ENCODE measurements at regions not wholly inside any gene's neighbourhood (a gene's known extent, or its start where the extent isn't known, plus 50 kb on each side); places are given as distances from the start of the nearest gene placed in this dataset.
A peak's percentile ranks its signal among the peaks of the same experiment; 100 is the strongest.
"Not testable (repeated sequence)": the region's sequence is repeated elsewhere in the genome, so short reads cannot be mapped to it uniquely, and the experiment has no call there.

DNA sequence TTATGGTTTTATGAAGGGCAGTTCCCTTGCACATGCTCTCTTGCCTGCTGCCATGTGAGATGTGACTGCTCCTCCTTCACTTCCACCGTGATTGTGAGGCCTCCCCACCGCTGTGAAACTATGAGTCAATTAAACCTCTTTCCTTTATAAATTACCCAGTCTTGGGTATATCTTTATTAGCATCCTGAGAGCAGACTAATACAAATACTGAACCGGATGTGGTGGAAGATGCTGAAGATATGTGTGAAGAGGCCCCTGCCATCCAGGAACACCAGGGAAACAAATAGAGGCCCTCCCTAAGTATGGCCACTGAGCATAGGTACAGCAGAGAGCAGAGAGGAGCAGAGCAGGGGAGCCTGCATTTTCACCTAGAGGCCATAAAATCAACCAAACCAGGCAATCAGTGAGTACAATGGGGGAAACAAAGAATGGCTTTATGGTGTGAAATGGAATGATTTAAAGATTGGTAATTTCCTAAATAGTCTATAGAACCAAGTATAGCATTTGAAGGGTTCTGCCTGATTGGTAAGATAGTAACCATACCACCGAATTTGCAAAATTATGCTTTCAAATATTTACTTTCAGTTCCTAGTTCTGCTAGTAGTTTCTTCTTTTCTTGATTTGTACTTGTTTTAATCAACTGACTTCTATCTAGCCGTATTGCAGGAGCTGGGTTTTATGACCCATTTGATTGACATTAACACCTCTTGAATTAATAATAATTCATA is 421.6 kb downstream of the IRX1 start:
- no peak for DNase-seq

DNA sequence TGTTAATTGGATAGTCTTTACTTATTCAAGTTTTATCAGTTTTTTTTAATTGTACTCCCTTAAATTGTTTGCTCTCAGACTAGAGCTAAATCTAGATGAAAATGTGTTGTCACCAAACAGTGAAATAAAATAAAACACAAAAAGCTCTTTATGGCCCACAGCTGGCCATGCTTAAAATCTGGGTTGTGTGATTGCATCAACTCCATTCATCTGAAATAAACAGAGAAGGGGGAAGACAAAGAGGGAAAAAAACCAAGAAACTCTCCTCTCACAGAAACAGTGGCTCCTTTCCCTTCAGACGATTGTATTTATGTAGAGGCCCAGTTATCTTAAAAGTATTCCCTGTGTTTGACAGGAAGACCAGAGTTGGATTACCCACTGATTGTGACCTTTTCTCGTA is 422.4 kb downstream of the IRX1 start:
- no peak for DNase-seq

DNA sequence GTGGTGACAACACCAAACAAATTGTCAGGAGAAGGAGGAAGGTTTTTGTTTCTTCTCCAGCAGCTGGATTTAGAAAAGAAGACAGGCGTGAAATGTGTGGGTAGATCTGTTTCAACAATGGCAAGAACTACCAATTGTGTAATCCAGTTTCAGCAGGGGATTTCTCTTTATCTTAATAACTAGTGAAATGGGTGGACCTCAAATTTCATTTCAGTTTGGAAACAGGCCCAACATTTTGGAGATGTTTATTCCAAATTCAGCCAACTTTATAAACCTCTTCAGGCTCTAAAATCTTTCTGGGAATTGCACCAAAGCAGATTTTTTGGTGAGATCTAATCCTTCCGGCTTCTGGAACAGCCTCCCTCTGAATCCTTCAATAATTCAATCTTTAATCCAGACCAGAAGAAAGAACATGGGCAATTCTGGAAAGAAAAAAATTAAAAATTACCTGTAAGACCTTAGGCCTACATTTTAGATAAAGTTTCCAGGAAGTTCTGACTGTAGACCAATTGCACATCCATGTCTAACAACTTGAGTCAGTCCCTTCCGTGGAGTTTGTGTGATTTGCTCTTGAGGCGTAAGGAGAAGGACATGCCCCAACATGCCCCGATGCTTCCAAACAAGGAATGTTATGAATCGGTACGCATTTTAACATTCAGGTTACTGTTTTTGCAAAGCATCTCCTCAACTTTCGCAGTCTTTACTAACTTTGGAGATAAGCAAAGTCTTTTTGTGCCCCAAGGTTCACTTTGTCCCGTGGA is 423.6 kb downstream of the IRX1 start:
- no peak for DNase-seq

DNA sequence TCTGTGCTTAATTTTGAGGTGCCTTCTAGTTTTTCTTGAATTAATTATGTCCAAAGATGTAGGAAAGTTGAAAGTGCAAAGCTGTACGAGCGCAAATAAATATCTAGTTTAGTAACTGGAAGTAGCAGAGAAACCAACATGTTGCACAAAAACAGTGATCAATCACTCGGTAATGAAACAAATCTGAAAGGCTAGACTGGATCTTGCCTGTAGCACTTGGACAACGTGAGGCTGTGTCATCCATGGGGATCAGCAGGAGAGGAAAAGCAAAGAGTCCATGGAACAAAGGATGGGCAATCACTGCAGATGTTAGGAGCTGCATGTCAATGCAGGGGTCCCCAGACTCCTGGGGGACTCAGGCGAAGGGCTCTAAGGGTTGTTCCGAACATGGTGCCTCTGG is 424.2 kb downstream of the IRX1 start:
- DNase-seq = no peak

DNA sequence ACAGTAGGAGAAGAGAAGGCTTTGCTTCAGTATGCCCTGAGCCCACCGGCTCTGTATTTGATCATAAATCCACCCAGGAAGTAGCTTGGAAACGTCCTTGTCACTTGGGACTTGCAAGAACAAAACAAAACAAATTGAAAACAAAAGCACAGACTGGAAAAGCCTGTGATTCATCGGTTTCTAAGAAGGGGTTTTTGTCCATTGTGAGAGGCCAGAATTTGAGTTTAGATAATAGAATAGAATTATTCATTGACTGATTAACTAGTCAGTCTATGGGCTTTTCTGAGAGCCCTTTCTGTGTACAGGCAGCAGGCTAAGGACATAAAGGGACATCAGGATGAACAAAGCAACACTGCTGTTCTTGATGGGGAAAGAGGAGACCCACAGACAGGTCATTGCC is 424.8 kb downstream of the IRX1 start:
- peak in 2 of 56 donors; percentile 6 to 36 for DNase-seq

DNA sequence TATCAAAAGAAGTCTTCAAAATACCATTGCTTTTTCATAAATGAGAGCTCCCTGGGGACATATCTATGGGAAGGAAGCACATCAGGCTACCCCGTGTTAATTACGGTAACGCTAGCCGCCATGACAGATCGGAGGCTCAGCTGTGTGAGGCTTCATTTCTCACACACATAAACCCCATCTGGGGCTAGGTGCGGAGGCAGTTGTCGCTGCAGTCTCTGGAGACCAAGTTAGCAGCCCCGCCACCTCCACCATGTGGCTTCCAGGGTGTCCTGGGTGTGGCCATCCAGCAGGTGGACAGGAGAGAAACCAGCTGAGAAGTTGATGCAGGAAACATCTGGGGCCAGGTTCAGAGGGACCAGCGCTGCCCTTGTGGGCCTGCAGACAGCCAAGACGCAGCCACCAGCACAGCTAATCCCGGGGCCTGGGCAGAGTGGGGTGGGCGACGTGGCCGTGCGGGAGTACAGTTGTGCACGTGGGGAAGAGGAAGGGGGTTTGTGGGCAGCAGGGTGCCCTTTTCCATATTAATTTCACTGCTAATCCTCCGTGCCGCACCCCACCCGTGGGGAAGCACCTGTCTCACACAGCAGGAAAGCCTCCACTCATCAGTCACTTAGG is 426.5 kb downstream of the IRX1 start:
- no peak for DNase-seq

DNA sequence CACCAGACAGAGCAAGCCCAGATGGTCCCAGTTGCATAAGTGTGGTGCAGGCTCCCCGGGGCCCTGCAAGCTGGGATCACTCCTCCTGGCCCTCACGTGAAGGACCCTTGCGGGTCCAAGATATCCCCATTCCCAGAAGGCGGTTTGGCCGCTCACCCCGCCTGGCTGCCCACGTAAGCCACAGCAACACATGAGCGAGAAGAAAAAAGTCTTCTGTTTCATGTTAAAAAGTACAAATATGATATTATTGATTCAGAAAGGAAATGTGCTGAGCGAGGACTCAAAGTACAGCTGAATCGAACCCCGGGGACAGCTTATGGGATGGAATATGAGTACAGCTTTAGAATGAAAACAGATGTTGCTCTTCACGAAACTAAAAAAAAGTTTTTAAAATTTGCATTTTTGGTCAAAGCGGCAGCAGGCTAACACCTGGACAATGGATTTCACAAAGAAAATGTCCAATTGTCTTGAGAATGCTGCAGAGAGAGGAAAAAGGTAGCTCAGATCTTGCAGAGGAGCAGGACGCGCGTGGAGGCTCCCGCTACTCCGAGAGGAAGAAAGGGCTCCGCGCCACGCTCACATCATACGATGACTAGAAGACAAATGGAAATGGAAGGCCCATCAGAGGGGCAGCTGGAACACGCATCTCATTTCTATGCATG is 427.6 kb downstream of the IRX1 start:
- no peak for DNase-seq

DNA sequence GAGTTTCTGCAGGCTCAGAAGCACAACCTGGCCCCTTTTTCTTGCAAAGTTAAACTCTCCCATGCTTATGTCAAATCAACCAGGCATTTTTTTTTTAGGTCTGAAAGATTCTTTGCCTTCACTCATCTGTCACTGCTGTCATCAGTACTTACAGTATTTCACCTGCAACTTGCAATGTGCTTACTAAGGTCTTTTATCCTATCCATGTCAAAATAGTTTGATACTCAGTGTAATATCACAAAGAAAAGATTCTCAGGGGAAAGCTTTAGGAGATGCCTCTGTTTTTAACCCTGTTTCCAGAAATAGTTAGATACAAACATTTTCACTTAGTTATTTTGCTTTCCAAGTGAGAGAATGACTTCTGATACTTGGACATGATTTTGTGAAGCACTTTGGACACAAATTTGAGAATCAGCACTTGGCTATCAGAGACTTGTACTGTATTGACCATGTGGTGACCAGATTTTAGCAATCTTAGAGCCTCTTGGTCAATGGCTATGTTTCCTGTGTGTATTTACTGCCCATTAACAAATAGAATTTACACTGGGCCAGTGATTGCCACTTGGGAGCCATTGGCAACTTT is 428.2 kb downstream of the IRX1 start:
- DNase-seq = no peak

DNA sequence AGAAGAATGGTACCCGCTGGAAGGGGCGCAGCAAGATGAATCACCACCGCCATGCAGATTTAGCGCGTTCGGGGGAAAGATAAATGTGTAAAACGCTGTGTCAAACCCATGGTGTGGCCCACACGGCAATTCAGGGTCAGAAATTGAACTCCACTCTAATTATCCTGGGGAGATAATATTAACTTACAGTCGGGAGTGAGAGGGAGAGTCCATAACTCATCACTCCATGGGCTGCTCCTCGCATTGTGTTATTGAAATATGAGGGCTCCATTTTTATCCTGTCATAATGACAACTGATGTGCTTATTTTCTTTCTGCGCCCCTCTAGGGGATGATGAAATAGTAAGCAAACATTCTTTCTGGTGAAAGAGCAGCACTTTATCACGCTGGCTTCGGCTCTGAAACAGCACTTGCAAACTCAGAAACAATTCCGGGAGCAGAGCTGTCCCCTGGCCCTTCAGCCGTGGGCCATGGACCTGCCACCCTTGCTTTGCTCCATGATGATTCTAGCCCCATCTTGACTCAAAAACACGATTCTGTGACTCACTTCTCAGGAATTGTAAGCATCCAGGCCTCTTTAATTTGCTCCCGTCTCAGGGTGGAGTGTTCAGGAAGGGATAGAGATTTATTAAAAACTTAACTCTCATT is 431.6 kb downstream of the IRX1 start:
- DNase-seq = no peak

DNA sequence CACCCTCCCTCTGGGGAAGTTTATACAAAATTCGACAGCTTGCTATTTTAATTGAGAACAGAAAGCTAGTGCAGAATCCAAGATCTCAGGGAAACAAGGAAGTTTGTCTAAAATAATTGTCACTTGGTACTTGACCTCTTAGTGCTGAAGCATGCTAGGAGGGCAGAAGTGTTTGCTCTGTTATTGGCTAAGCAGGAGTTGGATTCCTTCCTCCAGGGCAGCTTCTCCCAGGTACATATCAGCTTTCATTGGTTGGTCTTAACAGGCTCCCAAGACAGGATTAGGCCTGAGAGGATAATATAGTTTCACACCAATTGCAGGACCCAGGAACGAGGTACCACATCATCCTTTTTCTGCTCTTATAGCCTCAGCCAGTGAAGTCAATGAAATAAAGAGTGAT is 432.8 kb downstream of the IRX1 start:
- no peak for DNase-seq

DNA sequence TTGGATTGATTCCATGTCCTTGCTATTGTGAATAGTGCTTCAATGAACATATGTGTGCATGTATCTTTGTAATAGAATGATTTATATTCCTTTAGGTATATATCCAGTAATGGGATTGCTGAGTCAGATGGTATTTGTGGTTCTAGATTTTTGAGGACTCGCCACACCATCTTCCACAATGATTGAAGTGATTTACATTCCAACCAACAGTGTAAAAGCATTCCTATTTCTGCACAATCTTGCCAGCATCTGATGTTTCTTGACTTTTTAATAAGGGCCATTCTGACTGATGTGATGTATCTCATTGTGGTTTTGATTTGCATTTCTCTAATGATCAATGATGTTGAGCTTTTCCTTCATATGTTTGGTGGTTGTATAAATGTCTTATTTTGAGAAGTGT is 437.9 kb downstream of the IRX1 start:
- DNase-seq = not testable (repeated sequence)

DNA sequence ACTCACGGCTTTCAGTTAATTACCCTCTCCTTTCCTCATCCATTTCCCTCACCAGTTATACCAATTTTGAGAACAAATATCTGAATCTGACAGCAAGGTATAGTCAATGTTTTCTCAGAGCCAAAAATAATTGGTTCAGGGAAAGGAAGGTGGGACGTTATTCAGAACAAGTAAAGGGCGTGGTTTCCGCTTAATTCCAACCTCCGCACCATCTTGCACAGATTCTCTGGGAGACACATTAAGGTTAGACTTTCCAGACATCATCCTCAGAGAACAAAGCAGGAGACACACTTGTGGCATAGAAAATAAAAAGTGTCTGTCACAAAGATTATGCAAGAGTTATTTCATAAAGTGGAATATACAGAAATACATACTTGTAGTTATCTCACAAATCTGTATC is 441.2 kb downstream of the IRX1 start:
- DNase-seq = no peak

DNA sequence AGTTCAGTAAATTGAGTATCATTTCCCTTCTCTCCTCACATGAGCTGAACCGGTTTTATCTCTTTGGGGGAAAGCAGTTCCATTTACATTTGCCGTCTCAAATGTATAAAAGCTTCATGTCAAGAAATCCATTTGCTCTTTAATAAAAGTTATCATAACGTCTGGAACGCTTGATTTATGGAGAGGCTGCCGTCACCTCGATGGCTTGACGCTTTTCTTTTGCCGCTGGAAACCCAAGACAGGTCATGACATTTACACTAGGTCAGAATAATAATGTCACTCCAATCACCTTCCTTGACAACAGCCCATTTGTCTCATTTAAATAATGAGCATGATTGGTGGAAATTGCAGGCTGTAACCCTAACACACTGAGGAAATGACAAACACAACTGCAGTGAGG is 443.4 kb downstream of the IRX1 start:
- DNase-seq = no peak

DNA sequence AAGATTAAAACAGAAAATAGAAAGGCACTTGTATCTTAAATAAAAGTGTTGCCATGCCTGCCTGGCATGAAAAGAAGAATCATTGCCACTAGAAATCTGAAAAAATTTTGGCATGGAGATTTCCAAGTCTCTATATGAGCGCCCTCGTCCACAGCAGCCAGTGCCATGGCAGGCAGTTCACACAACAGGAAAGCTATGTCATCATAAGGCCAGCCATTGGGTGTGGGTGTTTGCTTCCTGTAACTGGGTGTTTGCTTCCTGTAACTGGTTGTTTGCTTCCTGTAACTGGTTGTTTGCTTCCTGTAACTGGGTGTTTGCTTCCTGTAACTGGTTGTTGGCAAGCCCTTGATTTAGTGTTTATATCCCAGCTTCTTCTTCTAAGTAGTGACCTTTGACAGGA is 446.7 kb downstream of the IRX1 start:
- DNase-seq = no peak

DNA sequence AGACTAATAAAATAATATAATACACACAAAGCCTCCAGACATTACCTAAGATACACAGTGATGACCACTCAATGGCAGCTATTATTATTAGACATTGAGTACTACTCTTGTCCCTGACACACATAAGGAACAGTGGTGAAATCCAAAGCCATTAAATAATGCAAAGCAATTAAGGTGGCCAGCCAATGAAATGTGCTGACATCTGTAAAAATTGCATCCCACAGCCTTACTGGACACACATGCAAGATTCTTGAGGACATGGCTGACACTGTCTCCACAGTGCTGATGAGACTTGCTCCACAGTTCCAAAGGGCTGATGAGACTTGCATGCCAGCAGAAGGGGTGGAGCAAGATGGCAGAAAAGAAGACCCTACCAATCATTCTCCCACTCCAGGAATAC is 447.5 kb downstream of the IRX1 start:
- DNase-seq = no peak

DNA sequence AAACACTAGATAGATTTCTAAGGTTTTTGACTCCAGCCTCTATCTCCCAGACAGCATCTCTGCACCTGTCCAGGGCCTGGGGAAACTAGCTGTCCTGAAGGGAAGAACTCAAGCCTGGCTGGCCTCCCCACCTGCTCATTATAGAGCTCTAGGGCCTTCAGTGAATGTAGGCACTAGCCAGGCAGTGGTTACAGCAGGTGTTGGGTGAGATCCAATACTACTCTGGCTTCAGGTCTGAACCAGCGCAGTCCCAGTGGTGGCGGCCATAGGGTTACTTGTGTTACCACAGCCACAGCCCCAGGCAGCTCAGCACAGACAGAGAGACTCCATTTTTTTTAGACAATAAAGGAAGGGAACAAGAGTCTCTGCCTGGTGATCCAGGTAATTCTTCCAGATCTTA is 449.2 kb downstream of the IRX1 start:
- no peak for DNase-seq

DNA sequence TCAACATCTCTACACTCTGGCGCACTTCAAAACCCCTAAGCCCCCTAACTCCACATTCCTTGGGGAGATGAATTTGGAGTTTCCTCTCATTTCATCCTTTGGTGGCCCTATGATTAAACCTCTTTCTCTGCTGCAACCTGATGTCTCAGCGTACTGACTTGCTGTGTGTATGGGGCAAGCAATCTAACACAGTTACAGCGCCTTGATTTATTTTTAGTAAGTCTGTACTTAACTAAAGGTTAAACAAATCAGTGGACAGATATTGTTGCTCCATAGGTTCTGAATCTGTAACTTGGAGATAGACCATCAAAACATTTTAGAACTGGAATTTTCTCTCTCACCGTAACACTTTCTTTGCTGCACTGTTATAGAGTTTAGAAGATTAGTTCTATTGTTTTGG is 452.8 kb downstream of the IRX1 start:
- no peak for DNase-seq

DNA sequence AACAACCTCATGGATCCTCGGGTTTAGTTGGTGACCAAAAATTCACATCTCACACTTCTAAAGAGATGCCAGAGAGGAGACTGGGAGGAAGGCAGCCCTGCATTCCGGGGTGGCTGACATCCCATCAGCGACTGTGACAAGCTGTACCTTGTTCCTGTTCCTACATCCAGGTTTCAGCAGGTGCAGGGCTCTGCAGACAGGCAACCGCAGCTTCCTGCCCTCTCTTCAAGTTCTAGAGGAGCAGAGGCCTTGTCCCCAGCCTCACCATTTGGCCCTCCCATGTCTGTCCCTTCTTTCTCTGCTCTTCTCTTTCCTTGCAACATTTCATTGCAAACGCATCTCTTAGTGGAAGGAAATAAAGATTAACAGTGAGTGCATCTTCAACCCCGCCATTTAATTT is 454.6 kb downstream of the IRX1 start:
- DNase-seq = no peak

DNA sequence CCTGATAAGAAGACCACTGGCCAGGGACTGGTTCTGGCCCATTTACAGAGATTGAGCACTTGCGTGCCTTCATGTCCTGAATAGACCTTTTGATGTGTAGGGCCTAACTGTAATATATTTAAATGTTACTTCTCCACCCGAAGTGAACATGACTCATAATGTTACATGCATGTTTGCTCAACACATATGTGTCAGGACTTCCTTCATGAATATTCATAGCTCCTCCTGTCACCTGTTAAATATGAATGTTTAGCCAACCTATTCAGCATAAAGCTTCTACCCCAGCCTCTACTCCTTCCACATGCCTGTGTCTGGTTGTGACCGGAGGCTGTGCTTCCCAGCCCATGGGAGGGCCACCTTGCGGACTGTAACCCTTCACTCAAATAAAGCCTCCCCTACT is 457.5 kb downstream of the IRX1 start:
- DNase-seq = no peak

DNA sequence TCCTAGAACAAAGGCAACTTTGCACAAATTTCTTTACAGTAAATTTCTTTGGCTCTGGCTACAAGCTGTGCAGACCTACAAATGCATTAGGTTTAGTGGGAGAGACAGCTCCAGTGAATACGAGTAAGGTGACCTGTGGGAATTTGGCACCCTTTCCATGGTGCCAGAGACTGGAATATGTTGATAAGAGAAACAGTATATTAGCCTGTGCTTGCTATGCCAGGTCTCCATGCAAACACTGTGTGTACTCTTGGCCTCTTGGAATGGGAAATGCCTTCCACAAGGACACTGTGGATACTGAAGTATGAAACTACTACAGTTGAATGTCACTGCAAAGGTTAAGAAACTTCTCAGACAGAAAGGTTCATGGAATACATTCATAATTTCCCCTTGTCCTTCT is 458.5 kb downstream of the IRX1 start:
- no peak for DNase-seq

DNA sequence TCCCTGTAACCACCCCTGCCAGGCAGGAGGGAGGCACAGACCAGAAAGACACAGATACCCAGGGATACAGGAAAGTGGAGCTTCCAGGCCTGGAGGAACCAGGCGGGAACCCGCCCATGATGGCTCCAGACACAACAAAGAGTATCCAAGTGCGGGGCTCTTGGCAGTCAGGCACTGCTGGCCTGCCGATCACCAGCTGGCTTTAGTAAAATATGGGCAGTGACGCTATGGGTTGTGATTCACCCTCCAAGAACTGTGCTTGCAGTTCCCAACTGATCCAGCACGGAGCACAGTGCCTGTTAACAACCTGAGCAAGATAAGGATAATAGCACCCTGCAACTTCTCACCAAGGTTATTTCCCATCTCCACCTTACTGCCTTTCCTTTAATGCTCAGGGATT is 463.3 kb downstream of the IRX1 start:
- no peak for DNase-seq
